ENCODE measurements at regions not wholly inside any gene's neighbourhood (a gene's known extent, or its start where the extent isn't known, plus 50 kb on each side); places are given as distances from the start of the nearest gene placed in this dataset.
A peak's percentile ranks its signal among the peaks of the same experiment; 100 is the strongest.

DNA sequence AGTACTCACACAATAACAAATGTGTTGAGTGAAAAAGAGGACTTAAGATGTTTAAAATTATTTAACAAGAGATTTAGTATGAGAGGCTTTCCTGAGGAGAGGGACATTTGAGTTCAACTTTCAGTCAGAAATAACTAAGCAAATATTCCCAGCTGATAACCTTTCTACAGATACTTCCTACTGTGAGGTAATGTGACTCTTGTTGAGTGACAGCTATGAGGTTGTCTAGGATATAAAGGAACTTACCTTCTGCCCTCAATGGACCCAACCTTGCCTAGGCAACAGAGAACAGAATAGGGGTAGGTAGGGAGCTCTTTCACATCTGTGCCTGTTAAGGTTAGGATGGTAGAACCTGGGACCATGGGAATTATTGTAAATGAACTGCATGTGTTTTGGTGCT lies 54.7 kb downstream of the GLUD2 start:
- no peak for DNase-seq (ENCODE audit: low spot score)

DNA sequence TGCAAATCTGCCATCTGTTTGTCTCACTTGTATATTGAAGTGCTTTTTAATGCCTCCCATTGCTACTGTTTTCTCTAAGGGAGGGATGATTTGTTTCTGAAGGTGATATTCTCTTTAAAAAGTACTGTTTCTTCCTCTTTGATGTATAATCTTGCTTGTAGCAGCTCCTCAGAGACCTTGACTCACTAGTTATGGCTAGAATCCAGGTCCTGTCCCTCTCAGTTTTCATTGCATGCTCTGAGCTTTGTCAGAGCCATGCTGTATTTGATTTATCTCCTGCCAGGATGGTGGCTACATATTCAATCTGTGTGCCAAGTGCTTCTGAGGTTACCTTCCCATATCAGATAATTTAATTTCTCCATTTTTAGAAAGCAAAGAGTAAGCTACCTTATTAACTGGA lies 56.0 kb downstream of the GLUD2 start:
- no peak for DNase-seq (ENCODE audit: low spot score)

DNA sequence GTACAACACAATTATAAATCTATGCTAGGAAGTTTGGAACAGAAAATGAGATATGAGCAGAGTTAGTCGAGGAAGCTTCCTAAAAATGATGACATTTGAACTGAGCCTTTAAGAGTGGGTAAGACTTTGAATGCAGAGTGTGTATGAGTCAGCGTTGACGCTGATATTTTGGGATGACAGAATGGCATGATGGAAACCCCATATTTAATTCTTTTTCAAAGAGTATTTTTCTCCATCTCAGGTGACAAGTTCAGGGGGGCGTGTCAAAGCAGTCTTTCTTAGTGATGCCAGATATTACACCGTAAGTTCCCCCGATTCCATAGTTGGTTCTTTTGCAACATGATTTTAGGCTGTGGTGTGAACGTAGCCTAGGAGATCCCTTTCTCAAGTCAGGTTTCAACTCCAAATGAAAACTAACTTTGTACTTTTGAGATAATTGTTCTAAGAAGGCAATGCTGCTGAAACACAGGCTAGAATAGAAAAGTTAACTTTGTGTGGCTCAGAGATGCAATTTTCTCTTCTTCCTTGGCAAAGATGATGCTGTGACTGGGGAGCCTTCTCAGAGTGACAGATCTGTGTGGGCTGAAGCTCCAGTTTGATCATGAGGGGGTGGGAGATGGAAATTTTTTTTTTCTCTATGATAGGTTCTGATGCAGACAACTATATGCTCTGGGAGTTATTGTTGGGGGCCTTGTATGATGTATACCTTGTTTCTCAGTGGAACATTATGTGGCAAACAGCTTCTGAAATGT lies 59.2 kb downstream of the GLUD2 start:
- peak; percentile 4 for DNase-seq (ENCODE audit: low spot score)

DNA sequence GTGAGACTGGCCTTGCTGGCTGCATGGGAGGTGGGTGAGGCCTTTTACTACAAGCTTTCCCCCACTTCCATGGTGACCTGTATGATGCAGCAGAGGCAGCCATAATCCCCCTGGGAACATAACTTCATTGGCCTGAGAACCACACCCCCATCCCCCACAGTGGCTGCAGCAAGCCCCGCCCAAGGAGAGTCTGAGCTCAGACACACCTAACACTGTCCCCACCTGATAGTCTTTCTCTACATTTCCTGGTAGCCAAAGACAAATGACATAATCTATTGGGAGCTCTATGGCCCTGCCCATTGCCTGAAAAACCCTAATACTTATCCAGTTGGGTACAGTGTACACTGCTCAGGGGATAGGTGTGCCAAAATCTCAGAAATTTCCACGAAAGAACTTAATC lies 62.6 kb downstream of the GLUD2 start:
- DNase-seq (ENCODE audit: low spot score): no peak

DNA sequence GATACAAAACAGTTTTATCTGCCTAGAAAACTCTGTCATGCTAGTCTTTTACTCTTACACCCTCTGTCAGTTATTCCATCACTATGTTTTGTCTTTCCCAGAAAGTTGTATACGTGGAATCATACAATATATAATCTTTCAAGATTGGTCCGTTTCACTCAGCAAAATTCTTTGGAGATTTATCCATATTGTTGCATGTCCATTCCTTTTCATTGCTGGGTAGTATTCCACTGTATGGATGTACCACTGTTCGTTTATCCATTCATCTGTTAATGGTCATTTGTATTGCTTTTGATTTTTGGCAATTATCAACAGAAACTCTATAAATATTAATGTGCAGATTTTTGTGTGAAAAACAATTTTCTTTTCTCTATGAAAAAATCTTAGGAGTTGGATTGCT lies 63.1 kb downstream of the GLUD2 start:
- DNase-seq (ENCODE audit: low spot score): no peak

DNA sequence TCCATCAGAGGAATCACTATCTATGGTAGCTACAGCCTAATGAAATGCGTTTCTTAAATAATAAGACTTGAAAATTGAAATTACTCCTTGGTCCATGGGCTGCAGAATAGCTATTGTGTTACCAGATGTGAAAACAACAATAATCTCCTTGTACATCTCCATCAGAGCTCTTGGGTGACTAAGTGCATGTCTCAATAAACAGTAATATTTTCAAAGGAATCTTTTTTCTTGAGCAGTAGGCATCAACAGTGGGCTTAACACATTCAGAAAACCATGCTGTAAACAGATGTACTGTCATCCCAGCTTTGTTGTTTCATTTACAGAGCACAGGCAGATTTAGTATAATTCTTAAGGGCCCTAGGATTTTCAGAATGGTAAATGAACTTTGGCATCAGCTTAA lies 67.3 kb downstream of the GLUD2 start:
- DNase-seq (ENCODE audit: low spot score): peak; percentile 2

DNA sequence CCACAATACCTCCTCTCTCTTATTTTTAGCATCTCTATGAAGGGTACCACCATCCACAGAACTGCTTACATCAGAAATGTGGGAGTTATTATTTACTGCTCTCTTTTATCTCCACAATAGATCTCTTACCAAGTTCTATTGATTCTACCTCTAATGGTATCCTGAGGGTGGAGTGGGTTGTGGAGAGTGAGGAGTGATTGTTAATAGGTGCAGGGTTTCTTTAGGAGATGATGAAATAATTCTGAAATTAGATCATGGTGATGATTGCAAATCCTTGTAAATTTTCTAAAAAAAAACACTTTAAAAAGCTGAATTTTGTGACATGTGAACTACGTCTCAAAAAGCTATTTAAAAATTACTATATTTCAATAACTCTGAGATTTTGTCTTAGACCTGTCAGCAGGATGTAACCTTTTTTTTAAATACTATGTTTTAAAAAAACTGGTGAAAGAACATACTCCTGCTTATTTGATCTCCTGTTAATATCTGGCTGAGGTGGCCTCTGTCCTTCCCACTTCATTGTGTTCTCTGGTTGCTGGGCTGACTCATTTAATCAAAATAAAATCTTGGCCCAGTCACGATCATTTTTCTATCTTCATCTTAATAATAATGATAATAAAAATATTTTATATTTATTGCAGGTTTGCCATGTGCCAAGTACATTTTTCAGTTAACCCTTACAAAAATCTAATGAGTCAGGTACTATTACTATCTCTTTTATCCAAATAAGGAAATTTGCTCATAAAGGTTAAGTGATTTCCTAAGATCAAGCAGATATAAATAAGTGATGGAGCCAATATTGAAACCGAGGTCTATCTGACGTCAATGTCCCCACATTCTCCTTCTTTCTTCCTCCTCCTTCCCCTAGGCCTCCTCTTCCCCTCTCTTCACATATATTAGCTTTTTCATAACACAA lies 73.5 kb downstream of the GLUD2 start:
- DNase-seq (ENCODE audit: low spot score): no peak

DNA sequence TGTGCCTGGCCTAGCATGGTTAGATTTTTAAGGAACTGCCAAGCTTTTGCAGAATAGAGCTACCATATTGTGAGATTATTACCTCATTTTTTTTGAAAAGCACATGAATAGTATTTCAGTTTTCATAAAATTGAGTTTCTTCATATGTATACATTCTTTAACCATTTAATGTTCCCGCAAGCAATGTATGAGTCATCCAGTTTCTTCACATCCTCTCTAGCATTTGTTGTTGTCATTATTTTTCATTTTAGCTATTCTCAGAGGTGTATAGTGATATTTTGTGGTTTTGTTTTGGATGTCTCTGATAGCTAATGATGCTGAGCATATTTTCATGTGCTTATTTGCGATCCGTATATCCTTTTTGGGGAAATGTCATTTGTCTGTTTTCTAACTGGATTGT lies 74.9 kb downstream of the GLUD2 start:
- no peak for DNase-seq (ENCODE audit: low spot score)

DNA sequence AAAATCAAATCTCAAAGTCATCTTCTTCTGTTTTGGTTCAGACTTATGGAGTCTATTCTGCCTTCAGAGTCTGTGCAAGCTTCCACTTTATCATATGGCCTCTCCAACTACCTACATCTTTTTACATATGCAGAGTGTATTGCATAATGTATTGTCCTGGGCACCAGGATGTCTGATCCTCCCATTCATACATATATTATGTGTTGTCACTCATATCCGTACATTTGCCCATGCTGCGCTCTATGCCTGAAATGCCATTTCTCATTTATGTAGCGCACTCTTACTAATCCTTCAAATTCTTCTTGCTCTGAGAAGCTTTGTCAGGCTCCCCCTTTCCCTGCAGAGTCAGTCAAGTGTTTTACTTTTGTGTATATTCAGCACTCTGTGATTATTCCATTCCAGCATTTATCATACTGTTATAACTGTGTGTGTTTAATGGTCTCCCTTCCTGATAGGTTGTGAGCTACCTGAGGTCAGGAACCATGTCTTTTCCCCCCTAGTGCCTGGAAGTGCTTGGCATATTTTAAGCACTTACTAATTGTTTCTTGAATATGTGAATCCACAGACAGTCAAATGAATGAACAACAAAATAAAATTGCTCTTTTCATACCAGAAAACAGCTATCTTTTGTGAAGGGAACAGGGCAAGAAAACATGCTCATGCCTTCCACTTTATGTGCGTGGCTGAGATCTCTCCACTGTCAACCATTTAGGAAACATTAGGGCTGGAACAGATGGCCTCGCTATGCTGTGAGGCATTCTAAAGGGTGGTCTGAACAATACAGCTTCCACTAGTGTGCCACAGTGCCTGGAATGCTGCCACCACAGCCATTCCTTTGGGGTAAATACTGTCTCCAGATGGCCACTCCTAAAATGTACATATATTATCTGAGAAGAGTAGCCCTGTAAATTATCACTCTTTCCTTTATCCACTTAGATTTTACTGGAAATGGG lies 81.8 kb downstream of the GLUD2 start:
- DNase-seq (ENCODE audit: low spot score): peak; percentile 5

DNA sequence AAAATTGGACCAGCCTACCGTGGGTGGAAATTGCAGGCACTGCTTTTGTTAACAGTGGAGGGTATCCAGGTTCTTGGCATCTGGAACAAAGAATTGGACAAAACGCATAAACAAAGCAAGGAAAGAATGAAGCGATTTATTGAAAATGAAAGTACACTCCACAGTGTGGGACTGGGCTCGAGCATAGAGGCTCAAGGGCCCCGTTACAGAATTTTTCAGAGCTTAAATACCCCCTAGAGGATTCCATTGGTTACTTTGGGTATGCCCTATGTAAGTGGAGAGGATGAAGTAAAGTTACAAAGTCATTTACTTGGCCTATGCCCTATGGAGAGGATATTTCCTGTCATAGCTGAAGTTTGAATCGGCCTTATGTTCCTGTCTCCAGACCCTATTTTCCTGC lies 85.3 kb downstream of the GLUD2 start:
- no peak for DNase-seq (ENCODE audit: low spot score)

DNA sequence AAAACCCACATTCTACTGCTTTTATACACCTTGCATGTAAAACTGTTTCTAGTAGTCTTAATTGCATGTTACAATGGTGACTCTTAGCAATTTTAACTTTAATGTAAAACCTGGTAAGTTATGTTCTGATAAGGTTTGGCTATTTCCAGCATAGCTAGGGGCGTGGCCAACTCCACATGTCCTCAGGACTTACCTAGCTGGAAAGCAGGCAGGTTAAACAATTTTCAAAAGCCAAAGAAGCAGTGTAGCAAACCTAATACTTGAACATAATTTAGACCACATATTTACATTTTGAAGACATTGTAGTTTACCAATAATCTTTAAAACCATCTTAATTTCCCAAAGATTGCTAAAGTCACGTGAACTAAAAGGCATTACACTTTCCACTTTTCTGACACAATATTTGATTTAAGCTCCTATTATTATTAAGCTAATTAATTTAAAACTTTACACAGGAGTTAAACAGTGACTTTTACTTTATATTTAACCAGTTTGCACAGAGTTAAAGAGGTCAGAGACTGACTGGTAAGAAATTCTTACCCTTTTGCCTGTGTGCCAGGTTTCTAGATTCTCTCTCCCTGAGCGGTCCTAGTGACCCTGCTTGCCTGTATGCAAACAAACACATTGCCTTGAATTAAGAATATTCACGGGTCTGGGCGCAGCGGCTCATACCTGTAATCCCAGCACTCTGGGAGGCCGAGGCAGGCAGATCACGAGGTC lies 88.2 kb downstream of the GLUD2 start:
- no peak for DNase-seq (ENCODE audit: low spot score)

DNA sequence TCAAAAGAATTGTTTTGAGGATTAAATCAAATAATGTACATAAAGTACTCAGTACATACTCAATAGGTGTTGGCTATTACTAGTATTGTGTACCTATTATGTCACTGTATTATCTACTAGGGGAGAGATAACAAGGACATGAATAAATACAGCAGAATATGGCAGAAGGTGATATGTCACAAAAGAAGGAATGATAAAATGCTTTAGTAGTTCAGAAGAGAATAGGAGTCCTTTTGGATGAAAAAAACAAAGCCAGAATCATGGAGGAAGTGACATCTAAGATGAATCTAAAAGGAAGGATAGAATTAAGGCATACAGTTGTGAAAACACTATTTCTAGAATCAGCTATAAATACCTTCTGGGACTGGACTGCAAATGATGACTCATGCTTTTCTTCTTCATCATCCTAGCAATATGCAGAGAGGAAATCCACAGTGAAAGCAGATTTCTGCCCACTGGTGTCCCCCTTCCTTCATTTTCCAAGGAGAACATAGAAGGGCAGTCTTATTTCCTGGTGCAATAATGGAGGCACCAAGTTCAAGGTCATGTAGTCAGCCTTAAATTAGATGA lies 98.7 kb downstream of the GLUD2 start:
- DNase-seq (ENCODE audit: low spot score): no peak

DNA sequence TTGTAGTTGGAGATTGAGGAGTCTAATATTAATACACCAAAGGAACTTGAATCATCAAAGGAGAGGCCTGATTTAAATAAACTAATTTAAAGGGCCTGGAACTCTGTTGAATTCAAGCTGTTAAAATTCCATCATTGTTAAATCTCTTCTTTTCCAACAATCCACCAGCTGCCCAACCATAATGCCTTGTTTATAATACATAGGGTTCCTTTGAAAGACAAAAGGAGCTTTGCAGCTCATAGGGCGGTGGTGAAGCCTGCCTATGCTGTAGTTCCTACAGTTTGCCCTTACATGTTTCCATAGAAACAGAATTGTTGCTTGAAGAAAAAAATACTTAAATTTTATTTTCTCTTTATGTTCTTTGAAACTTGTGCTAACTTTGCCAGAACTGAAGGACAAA lies 102.8 kb downstream of the GLUD2 start:
- DNase-seq (ENCODE audit: low spot score): no peak

DNA sequence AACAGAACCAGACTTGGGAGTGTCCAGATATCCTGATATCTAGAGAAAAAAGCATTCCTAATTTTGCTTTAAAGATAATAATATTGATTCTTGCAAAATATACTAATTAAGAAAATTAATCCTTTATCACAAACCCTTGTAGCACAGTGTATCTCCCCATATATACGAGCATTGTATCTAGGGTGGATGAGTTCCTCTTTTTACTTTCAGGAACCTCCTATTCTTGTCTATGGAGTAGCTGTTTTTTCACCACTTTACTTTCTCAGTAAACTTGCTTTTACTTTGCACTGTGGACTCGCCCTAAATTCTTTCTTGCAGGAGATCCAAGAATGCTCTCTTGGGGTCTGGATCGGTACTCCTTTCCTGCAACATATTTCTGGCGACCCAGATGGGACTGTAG lies 103.9 kb downstream of the GLUD2 start:
- DNase-seq (ENCODE audit: low spot score): no peak

DNA sequence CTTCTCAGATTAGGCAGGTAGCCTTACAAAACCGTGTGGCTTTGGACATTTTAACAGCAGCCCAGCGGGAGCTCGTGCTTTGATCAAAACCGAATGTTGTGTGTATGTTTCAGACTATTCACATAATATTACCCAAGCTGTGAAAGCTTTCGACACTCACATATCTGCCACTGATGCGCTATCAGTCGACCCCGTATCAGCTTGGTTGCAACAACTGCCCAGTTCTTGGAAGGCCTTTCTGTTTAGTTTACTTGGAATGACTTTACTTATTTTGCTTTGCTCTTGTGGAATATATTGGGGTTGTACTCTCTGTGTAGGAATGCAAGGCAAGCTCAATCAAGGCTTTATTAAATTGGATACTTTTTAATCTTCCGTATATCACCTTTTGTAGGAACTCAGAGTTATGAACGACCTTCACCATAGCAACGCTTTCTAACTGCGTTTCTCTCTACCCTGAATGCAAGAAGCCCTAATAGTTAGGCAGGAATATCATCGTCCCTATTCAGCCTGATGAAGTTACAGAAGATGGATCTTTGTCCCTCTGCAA lies 107.5 kb downstream of the GLUD2 start:
- no peak for DNase-seq (ENCODE audit: low spot score)

DNA sequence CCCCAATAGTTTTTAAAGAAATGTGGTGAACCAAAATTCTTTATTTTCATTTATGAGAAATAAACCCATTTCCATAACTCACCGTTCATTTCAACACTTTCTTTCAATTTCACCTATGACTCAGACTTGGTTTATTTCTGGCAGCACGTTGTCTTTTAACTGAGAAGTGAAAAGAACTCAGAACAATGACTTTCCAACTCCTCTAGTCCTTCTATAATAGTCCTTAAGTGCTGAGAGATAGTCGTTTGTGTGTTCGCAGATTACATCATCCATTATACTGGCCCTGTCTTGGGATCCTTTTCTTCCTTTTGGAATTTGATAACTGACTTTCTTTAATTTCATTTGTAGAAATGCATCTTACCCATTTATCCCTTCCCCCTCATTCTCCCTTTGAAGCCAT lies 113.6 kb downstream of the GLUD2 start:
- no peak for DNase-seq (ENCODE audit: low spot score)

DNA sequence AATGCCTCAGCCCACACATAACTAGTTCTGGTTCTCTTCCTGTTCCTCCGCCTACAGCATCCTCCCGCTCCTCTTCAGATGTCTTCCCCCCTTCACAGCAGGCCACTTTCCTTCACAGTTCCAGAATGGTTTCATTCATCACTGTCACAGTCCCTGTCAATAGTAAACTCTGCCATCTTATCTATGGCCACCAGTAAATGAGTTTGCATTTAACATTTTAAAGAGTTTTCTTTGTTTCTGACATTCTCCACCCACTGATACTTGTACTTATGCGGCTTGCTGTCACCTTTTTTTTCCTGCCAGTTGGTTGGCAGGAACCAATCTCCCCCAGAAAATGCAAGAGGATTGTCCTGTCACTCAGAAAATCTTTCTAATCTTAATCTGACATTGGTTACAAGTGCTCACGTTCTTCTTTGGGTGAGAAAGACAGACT lies 114.1 kb downstream of the GLUD2 start:
- peak; percentile 21 for DNase-seq (ENCODE audit: low spot score)

DNA sequence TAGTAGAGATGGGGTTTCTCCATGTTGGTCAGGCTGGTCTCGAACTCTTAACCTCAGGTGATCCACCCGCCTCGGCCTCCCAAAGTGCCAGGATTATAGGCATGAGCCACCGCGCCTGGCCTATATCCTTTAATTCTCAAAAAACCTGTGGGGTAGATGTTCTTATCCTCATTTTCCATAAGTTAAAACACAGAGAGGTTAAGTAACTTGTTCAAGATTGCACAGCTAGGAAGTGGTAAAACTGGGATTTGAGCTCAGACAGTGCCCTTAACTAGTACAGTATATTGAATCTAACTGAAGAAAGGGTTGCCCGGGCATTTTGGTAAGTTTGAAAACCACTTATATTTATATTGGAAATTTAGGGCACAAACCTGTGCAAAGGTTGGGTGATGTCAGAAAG lies 116.0 kb downstream of the GLUD2 start:
- no peak for DNase-seq (ENCODE audit: low spot score)

DNA sequence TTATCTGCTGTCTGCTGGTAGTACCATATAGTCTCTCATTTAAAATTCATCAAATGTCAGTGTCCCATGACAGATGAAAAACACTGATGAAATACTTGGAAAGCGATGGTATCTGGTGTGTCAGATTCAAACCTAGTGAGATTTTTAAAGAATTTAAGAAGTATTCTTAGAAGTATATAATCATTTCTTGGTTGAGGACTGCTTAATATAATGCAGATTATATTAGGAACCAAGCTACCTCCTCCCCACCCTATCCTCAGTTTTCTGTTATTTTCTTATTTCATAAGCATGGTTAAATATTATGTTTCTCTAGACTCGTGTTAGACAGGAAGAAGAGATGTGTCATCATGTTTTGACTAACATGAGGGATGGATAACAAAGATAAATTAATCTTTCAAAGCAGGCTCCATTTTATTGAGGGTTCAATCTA lies 118.5 kb downstream of the GLUD2 start:
- no peak for DNase-seq (ENCODE audit: low spot score)

DNA sequence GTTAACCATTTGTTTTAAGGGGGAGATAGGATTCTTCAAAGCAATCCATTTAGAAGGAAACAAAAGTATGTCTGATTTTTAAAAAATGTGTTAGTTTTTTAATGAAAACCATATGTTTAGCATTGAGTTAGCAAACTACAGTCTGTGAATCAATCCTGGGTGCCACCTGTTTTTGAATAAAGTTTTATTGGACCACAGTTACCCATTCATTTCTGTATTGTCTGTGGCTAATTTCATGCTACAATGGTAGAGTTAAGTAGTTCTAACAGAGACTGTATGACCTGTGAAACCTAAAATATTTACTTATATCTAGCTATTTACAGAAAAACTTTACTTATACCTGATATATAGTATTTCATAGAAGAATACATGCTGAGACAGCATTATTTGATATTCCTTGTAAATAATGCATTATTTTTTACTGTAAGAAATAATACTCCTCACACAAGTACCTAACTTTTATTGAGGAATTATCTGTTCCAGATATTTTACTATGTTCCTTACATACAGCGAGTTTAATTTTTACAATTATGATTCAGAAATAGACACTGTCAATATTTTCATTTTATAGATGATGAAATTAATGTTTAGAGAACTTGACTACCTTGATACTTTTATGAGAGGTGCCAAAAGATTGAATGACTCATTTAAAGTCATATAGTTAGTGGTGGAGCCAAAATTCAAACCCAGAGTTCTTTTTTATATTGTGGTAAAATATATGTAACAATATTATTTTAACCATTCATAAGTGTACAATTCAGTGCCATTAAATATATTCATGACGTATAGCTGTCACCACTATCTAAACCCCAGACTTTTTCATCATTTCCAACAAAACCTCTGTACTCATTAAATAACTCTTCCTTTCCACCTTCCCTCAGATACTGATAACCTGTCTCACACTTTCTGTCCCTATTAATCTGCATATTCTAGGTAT lies 122.0 kb downstream of the GLUD2 start:
- no peak for DNase-seq (ENCODE audit: low spot score)

All from Ammon's horn (tissue), 1 donor.